HG03521 (cell line): ENCODE measurements at regions not wholly inside any gene's neighbourhood (a gene's known extent, or its start where the extent isn't known, plus 50 kb on each side); places are given as distances from the start of the nearest gene placed in this dataset.
A peak's percentile ranks its signal among the peaks of the same experiment; 100 is the strongest.

Source experiments
- ATAC-seq: cut with Tn5 transposase; IDR thresholded peaks from one replicate; pipeline ENCODE4 v1.9.1; 2021; ENCODE audit warnings: mild to moderate bottlenecking, moderate library complexity; ENCODE audit not compliant: unreplicated experiment

DNA sequence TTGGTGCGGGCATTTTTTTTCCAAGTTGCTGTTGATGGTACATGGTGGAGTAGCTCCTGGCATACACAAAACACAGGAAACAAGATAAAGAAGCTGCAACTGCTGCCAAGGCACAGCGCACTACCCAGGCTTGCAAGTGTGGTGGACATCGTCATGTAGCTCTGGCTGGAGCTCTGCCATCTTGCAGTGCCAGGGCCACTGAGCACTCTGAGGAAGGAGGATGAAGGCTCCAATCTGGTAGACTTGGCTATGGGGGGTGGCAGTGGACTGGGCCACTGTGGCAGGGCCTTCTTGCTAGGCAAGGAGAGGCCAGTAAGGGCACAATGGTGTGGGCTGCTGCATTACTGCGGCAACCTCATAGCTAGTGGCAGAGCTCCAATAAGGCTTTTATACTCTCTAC is 263.5 kb downstream of the CENPW start:
- no peak for ATAC-seq

GRCh38 chr6:126605089-126605488 is 265.2 kb downstream of the CENPW start:
- ATAC-seq, result no peak

DNA sequence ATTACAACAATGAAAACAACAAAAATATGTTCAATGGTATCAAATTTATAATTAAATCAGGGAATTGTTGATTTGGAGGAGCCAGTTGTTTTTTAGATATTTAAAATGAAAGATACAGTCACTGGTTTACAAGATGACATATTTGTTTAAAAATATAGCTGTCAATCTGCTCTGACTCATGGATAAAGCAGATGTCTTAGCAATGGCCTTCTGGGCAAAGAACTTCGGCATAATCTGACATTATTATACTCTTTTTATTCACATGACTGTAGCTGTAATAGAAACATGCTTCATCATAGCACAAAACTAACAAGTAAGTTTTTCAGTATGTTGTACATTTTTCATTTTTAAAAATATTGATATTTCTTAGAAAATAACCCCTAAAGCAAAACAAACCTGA is 267.4 kb downstream of the CENPW start:
- no peak for ATAC-seq

DNA sequence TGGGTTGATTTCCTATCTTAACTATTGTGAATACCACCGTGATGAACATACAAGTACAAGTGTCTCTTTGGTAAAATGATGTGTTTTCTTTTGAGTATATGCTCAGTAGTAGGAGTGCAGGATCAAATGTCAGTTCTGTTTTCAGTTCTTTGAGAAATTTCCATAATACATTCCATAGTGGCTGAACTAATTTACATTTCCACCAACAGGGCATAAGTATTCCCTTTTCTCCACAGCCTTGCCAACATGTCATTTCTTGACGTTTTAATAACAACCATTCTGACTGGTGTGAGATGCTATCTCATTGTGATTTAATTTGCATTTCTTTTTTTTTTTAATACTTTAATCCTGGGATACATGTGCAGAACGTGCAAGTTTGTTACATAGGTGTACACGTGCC is 268.8 kb downstream of the CENPW start:
- no peak for ATAC-seq

- ATAC-seq, result no peak
Observed at GRCh38 chr6:126614642-126615504, 275.0 kb downstream of the CENPW start.

GRCh38 chr6:126616866-126617265 is 277.0 kb downstream of the CENPW start:
- ATAC-seq, result no peak

GRCh38 chr6:126618639-126619343 is 278.9 kb downstream of the CENPW start:
- no peak for ATAC-seq

- ATAC-seq, result no peak
Observed at GRCh38 chr6:126620719-126621118, 280.8 kb downstream of the CENPW start.

- no peak for ATAC-seq
Observed at GRCh38 chr6:126625019-126625418, 285.1 kb downstream of the CENPW start.

DNA sequence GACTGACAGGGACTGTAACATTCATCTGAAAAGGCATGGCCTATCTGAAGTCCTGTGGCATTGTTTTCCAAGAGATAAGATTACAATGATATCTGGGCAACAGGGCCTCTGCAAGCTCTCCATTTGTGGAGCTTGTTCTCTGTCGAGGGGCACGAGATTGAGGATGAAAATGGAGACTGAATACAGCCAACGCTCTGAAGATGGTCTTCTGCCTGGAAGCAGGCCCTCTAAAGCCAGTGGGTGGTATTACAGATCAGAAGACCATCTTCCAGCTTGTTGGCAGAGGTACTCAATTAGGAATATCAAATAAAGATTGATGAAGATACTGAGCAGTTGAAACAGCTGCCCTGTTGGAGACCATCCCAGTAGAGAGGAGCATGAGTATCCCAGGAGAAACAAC is 288.2 kb downstream of the CENPW start:
- peak; percentile 58 for ATAC-seq

DNA sequence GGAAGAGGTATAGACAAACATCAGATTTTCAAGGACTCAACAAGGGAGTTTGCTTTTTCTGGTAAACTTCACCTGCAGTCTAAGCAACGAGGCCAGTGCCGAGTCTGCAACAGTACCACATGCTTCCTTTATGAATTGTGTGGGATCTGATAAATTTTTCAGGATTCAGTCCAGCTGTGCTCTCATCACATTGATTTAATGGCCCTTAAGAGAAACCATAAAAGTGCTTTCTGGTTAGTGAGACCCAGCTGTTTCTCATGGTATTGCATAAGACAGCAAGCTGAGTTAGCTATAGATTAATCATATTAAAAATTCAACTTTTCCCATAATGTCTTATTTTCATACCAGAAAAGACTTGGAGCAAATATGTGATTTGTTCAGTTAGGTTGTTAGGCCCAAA is 291.4 kb downstream of the CENPW start:
- ATAC-seq, result no peak

GRCh38 chr6:126632271-126632670 is 292.4 kb downstream of the CENPW start:
- no peak for ATAC-seq

DNA sequence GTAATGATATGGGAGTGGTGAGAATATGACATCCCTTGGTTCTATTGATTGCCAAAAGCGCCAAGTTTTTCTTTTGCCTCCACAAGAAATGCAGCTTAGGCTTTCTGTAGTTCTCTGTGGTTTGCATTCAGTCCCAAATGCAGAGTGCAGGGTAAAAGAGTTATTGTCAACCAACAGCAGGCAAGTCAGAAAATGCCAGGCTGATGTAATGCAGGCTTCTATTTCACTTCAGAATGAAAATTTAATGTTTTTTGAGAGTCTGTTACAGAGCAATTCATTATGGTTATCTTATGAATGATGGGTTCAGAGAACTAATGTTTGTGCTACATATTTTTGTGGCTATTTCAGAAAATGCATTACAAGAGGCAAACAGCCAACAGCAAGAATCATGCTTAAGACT is 293.5 kb downstream of the CENPW start:
- ATAC-seq, result no peak

DNA sequence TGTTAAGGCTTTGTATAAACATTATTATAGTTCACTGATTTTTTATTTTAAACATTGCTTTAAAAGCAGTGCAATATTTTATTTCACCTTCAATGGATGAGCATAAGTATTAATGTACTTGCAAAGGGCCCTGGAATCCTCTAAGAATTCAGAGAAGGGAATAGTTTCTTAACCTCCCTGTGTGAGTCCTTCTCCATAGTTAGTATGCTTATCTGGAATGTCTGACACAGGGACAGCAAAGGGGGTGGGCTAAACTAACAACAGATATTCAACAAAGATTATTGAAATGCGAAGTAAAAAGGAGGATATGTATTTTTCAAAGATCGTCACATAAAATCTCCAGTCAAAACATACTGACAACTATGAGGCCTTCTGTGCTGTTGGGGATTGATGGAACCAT is 300.4 kb downstream of the CENPW start:
- no peak for ATAC-seq

- no peak for ATAC-seq
Observed at GRCh38 chr6:126640921-126641320, 301.0 kb downstream of the CENPW start.

DNA sequence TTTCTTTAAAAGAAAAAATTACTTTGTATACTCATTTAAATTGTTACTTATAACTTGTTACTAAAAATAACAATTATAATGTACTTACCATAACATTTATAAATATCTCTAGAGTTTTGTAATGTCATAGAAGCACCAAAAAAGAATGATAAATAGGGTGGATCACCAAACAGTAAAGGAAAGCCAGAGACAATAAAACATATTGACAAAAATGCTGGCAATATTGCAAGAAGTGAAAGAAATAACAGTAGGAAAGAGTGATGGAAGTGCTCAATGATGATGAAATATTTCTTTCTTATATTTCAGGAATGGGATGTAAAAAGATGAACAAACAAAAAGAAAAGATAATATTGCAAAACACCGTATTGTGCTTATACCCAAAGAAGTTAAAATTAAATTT is 301.7 kb downstream of the CENPW start:
- ATAC-seq, result no peak

DNA sequence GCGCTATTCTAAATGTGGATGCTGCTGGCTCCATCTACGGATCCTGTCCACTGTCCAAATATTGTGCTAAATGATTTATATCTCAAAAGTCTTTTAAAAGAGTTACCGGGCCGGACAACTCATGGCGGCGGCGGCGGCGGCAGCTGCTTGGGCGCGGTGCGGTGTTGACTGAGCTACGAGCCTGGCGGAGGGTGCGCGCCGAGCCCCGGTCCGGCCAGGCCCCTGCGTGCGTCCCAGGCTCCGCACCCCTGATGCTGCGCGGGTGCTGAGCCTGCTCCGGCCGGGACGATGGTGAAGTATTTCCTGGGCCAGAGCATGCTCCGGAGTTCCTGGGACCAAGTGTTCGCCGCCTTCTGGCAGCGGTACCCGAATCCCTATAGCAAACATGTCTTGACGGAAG is 303.4 kb downstream of the CENPW start:
- no peak for ATAC-seq

GRCh38 chr6:126650931-126651330 is 311.0 kb downstream of the CENPW start:
- no peak for ATAC-seq

GRCh38 chr6:126657561-126658175 is 317.8 kb downstream of the CENPW start:
- no peak for ATAC-seq

GRCh38 chr6:126660376-126660775 is 320.5 kb downstream of the CENPW start:
- ATAC-seq, result no peak

- ATAC-seq, result no peak
Observed at GRCh38 chr6:126661646-126662045, 321.7 kb downstream of the CENPW start.

- ATAC-seq, result no peak
Observed at GRCh38 chr6:126662966-126663365, 323.1 kb downstream of the CENPW start.
